ENCODE measurements at regions not wholly inside any gene's neighbourhood (a gene's known extent, or its start where the extent isn't known, plus 50 kb on each side); places are given as distances from the start of the nearest gene placed in this dataset.

- DNase-seq (ENCODE audit: insufficient read length, low spot score) = no peak
- no peak for TF ChIP-seq CTCF (IDR thresholded peaks at IDR 0.05; ENCODE audit: insufficient read depth, missing control alignments)
- FAIRE-seq = no peak
Observed at GRCh38 chr5:120789918-120790317, 325.8 kb downstream of the PRR16 start.

GRCh38 chr5:120790339-120790738, 326.2 kb downstream of the PRR16 start:
- DNase-seq (ENCODE audit: insufficient read length, low spot score) (no peak), FAIRE-seq (no peak)
- TF ChIP-seq CTCF (IDR thresholded peaks at IDR 0.05; ENCODE audit: insufficient read depth, missing control alignments) = no peak

- no peak for TF ChIP-seq CTCF (IDR thresholded peaks at IDR 0.05; ENCODE audit: insufficient read depth, missing control alignments)
- FAIRE-seq = no peak
- DNase-seq (ENCODE audit: insufficient read length, low spot score) = no peak
Observed at GRCh38 chr5:120792477-120792876, 328.4 kb downstream of the PRR16 start.

GRCh38 chr5:120794121-120794520, 330.0 kb downstream of the PRR16 start:
- FAIRE-seq (no peak), DNase-seq (ENCODE audit: insufficient read length, low spot score) (no peak)
- TF ChIP-seq CTCF (IDR thresholded peaks at IDR 0.05; ENCODE audit: insufficient read depth, missing control alignments) = no peak

- DNase-seq (ENCODE audit: insufficient read length, low spot score) = no peak
- TF ChIP-seq CTCF (IDR thresholded peaks at IDR 0.05; ENCODE audit: insufficient read depth, missing control alignments) = peak; percentile 33
- peak; percentile 21 for FAIRE-seq
Observed at GRCh38 chr5:120803282-120803681, 339.2 kb downstream of the PRR16 start.

- no peak for TF ChIP-seq CTCF (IDR thresholded peaks at IDR 0.05; ENCODE audit: insufficient read depth, missing control alignments)
- FAIRE-seq = no peak
- DNase-seq (ENCODE audit: insufficient read length, low spot score) = no peak
Observed at GRCh38 chr5:120805131-120805530, 341.0 kb downstream of the PRR16 start.

- DNase-seq (ENCODE audit: insufficient read length, low spot score) (no peak), FAIRE-seq (no peak)
- no peak for TF ChIP-seq CTCF (IDR thresholded peaks at IDR 0.05; ENCODE audit: insufficient read depth, missing control alignments)
Observed at GRCh38 chr5:120806202-120806601, 342.1 kb downstream of the PRR16 start.

Measured in D721Med (cell line).